SK-N-SH treated with all-trans-retinoic acid at 6 μM for 48 hours (cell line): ENCODE measurements at regions not wholly inside any gene's neighbourhood (a gene's known extent, or its start where the extent isn't known, plus 50 kb on each side); places are given as distances from the start of the nearest gene placed in this dataset.

Source experiments
- ARNTL ChIP-seq: fragments of 450-650 bp; formaldehyde crosslinking; IDR thresholded peaks from 2 replicates; pipeline ENCODE4 v1.5.0; 2020; ENCODE audit warnings: low read depth, mild to moderate bottlenecking, moderate library complexity, borderline replicate concordance
- BACH2 ChIP-seq: fragments of 250-450 bp; sonication (Bioruptor Pico); IDR thresholded peaks from 2 replicates; pipeline ENCODE4 v1.9.0; 2021; ENCODE audit warnings: mild to moderate bottlenecking, borderline replicate concordance
- CREB5 ChIP-seq: fragments of 250-450 bp; sonication (Bioruptor Pico); IDR thresholded peaks from 2 replicates; pipeline ENCODE4 v1.5.1; 2020; ENCODE audit warnings: low read depth, mild to moderate bottlenecking, moderate library complexity
- CSDC2 ChIP-seq: fragments of 250-450 bp; sonication (Bioruptor Pico); IDR thresholded peaks from 2 replicates; pipeline ENCODE4 v1.5.0; 2020; ENCODE audit warnings: mild to moderate bottlenecking, moderate library complexity
- GLIS3 ChIP-seq: fragments of 250-450 bp; sonication (Bioruptor Pico); IDR thresholded peaks from 2 replicates; pipeline ENCODE4 v1.5.0; 2020; ENCODE audit warnings: mild to moderate bottlenecking, moderate library complexity
- OSR1 ChIP-seq: fragments of 250-450 bp; sonication (Bioruptor Pico); IDR thresholded peaks from 2 replicates; pipeline ENCODE4 v1.8.0; 2022; ENCODE audit warnings: moderate library complexity, mild to moderate bottlenecking, inconsistent platforms
- RARB ChIP-seq: fragments of 250-450 bp; sonication (Bioruptor Pico); IDR thresholded peaks from 2 replicates; pipeline ENCODE4 v1.8.0; 2021; ENCODE audit warnings: mild to moderate bottlenecking, moderate library complexity
- TSHZ2 ChIP-seq: fragments of 250-450 bp; sonication (Bioruptor Pico); IDR thresholded peaks from 2 replicates; pipeline ENCODE4 v1.5.0; 2020; ENCODE audit warnings: mild to moderate bottlenecking, moderate library complexity
- ZFP3 ChIP-seq: fragments of 250-450 bp; sonication (Bioruptor Pico); IDR thresholded peaks from 2 replicates; pipeline ENCODE4 v1.5.0; 2020; ENCODE audit warnings: mild to moderate bottlenecking, moderate library complexity
- ZFP30 ChIP-seq: fragments of 450-650 bp; formaldehyde crosslinking; IDR thresholded peaks from 2 replicates; pipeline ENCODE4 v1.5.0; 2022; ENCODE audit warnings: mild to moderate bottlenecking, moderate library complexity
- ZNF70 ChIP-seq: fragments of 450-650 bp; formaldehyde crosslinking; IDR thresholded peaks from 2 replicates; pipeline ENCODE4 v1.5.0; 2020; ENCODE audit warnings: mild to moderate bottlenecking, moderate library complexity
- ZNF8 ChIP-seq: fragments of 450-650 bp; formaldehyde crosslinking; IDR thresholded peaks from 2 replicates; pipeline ENCODE4 v1.5.0; 2020; ENCODE audit warnings: mild to moderate bottlenecking, moderate library complexity
- TF ChIP-seq, protein P1 (sequence below): fragments of 250-450 bp; sonication (Bioruptor Pico); IDR thresholded peaks from 2 replicates; pipeline ENCODE4 v1.8.0; 2020; ENCODE audit warnings: mild to moderate bottlenecking, moderate library complexity, borderline replicate concordance
- TF ChIP-seq, protein P2 (sequence below): fragments of 250-450 bp; sonication (Bioruptor Pico); IDR thresholded peaks from 2 replicates; pipeline ENCODE4 v1.8.0; 2021; ENCODE audit warnings: low read depth, mild to moderate bottlenecking, moderate library complexity, borderline replicate concordance

DNA sequence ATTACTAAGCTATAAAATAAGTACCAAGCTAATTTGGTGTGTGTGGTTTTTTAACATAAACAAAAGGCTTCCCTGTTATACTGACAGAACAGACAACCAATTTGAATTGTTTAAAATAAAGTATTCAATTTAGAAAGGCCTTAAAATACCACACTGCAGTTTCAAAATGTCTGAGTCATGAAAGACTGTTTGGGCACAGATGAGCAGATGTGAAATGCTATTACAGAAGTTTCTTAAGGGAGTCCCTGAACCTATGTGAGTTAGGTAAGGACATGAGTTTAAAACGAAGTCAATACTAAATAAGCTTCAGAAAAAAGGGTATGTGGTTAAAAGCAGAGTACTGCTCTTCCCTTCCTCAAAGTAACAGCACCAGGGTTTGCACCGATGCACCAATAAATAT, 69.7 kb upstream of the SETMAR start:
- no peak for TF ChIP-seq ZNF70
- TF ChIP-seq, protein P1, sequence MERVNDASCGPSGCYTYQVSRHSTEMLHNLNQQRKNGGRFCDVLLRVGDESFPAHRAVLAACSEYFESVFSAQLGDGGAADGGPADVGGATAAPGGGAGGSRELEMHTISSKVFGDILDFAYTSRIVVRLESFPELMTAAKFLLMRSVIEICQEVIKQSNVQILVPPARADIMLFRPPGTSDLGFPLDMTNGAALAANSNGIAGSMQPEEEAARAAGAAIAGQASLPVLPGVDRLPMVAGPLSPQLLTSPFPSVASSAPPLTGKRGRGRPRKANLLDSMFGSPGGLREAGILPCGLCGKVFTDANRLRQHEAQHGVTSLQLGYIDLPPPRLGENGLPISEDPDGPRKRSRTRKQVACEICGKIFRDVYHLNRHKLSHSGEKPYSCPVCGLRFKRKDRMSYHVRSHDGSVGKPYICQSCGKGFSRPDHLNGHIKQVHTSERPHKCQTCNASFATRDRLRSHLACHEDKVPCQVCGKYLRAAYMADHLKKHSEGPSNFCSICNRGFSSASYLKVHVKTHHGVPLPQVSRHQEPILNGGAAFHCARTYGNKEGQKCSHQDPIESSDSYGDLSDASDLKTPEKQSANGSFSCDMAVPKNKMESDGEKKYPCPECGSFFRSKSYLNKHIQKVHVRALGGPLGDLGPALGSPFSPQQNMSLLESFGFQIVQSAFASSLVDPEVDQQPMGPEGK (CRISPR knock-in tag), result no peak
- no peak for TF ChIP-seq ZFP30 (CRISPR knock-in tag)
- TF ChIP-seq RARB (CRISPR knock-in tag), result no peak
- no peak for TF ChIP-seq BACH2 (CRISPR knock-in tag)
- TF ChIP-seq CREB5, result no peak
- TF ChIP-seq ARNTL (CRISPR knock-in tag), result no peak
- TF ChIP-seq ZFP3, result no peak
- TF ChIP-seq, protein P2, sequence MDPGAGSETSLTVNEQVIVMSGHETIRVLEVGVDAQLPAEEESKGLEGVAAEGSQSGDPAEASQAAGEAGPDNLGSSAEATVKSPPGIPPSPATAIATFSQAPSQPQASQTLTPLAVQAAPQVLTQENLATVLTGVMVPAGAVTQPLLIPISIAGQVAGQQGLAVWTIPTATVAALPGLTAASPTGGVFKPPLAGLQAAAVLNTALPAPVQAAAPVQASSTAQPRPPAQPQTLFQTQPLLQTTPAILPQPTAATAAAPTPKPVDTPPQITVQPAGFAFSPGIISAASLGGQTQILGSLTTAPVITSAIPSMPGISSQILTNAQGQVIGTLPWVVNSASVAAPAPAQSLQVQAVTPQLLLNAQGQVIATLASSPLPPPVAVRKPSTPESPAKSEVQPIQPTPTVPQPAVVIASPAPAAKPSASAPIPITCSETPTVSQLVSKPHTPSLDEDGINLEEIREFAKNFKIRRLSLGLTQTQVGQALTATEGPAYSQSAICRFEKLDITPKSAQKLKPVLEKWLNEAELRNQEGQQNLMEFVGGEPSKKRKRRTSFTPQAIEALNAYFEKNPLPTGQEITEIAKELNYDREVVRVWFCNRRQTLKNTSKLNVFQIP (CRISPR knock-in tag), result no peak
- TF ChIP-seq TSHZ2 (CRISPR knock-in tag), result no peak
- no peak for TF ChIP-seq OSR1 (CRISPR knock-in tag)
- TF ChIP-seq GLIS3 (CRISPR knock-in tag), result no peak
- TF ChIP-seq ZNF8 (CRISPR knock-in tag), result no peak
- TF ChIP-seq CSDC2 (CRISPR knock-in tag), result no peak
